C4-2B (cell line): ENCODE measurements at regions not wholly inside any gene's neighbourhood (a gene's known extent, or its start where the extent isn't known, plus 50 kb on each side); places are given as distances from the start of the nearest gene placed in this dataset.

Source experiments
- CTCF ChIP-seq: fragments of 450-650 bp; conservative IDR thresholded peaks from 2 replicates; pipeline ENCODE4 v1.5.1; 2017; ENCODE audit warnings: mild to moderate bottlenecking
- ZFX ChIP-seq: fragments of 450-650 bp; IDR thresholded peaks from 2 replicates; pipeline ENCODE4 v1.6.1; 2017

- TF ChIP-seq CTCF = no peak
- TF ChIP-seq ZFX = no peak
These were observed 579.4 kb upstream of the ZFP42 start for GRCh38 chr4:187416216-187416615.
